SK-MEL-5 (cell line): ENCODE measurements at regions not wholly inside any gene's neighbourhood (a gene's known extent, or its start where the extent isn't known, plus 50 kb on each side); places are given as distances from the start of the nearest gene placed in this dataset.
"Not testable (repeated sequence)": the region's sequence is repeated elsewhere in the genome, so short reads cannot be mapped to it uniquely, and the experiment has no call there.

Source experiments
- DNase-seq: peaks from one replicate; pipeline ENCODE4 v3.0.0-alpha.2; 2016; ENCODE audit warnings: low read depth, low spot score
- in situ Hi-C: cut with HindIII; loops from 2 replicates; pipeline ENCODE4 v1.10.0; 2016; ENCODE audit warnings: low sequenced_read_pairs, high pct_unique_total_duplicates, low pct_unique_long_range_greater_than_20kb

GRCh38 chr14:49946320-49947141 lies 53.6 kb downstream of the ARF6 start:
- peak; percentile 21 for DNase-seq
- in situ Hi-C loops, result no loop called here

GRCh38 chr14:49947506-49947905 lies 54.6 kb downstream of the ARF6 start:
- DNase-seq, result no peak
- in situ Hi-C loops, result no loop called here

- in situ Hi-C loops, result no loop called here
- DNase-seq, result no peak
Measured at GRCh38 chr14:49950275-49951228, 57.7 kb downstream of the ARF6 start.

GRCh38 chr14:49951229-49951607 lies 58.3 kb downstream of the ARF6 start:
- in situ Hi-C loops, result no loop called here
- DNase-seq, result no peak

GRCh38 chr14:49951691-49952345 lies 58.9 kb downstream of the ARF6 start:
- no peak for DNase-seq
- in situ Hi-C loops, result no loop called here

- in situ Hi-C loops, result no loop called here
- no peak for DNase-seq
Measured at GRCh38 chr14:49953196-49953595, 60.3 kb downstream of the ARF6 start.

- no peak for DNase-seq
- in situ Hi-C loops, result no loop called here
Measured at GRCh38 chr14:49954171-49954631, 61.3 kb downstream of the ARF6 start.

GRCh38 chr14:49955024-49955423 lies 62.1 kb downstream of the ARF6 start:
- no peak for DNase-seq
- in situ Hi-C loops, result no loop called here

GRCh38 chr14:49957089-49957852 lies 64.4 kb downstream of the ARF6 start:
- DNase-seq, result no peak
- in situ Hi-C loops, result no loop called here

- in situ Hi-C loops, result no loop called here
- DNase-seq, result no peak
Measured at GRCh38 chr14:49959822-49960408, 67.0 kb downstream of the ARF6 start.

- in situ Hi-C loops, result no loop called here
Measured at GRCh38 chr14:49960453-49960852, 67.6 kb downstream of the ARF6 start.

GRCh38 chr14:49961270-49962222 lies 68.7 kb downstream of the ARF6 start:
- in situ Hi-C loops, result no loop called here
- no peak for DNase-seq

More at GRCh38 chr14:49960453-49960852, 67.6 kb downstream of the ARF6 start:
- no peak for DNase-seq

- DNase-seq, result no peak
- in situ Hi-C loops, result no loop called here
Measured at GRCh38 chr14:49962621-49963020, 69.7 kb downstream of the ARF6 start.

GRCh38 chr14:49965068-49965651 lies 72.3 kb downstream of the ARF6 start:
- DNase-seq, in situ Hi-C loops: not testable (repeated sequence)

- no peak for DNase-seq
- in situ Hi-C loops, result no loop called here
Measured at GRCh38 chr14:49966304-49966809, 73.5 kb downstream of the ARF6 start.
